GM12878 (cell line): ENCODE measurements at regions not wholly inside any gene's neighbourhood (a gene's known extent, or its start where the extent isn't known, plus 50 kb on each side); places are given as distances from the start of the nearest gene placed in this dataset.

ENCODE experiments used
- HDAC6 ChIP-seq: fragments of 200-600 bp; sonication (generic); IDR thresholded peaks from one replicate; pipeline ENCODE4 v1.8.0; 2017; ENCODE audit warnings: antibody characterized with exemption; ENCODE audit not compliant: unreplicated experiment
- POLR2AphosphoS2 ChIP-seq: IDR thresholded peaks from 2 replicates; pipeline ENCODE4 v1.6.1; 2011; ENCODE audit warnings: low read depth, mild to moderate bottlenecking, low read length, improper control_type of control experiment, moderate library complexity
- RAD21 ChIP-seq: IDR thresholded peaks from 2 replicates; pipeline ENCODE4 v1.6.1; 2011; ENCODE audit warnings: mild to moderate bottlenecking, low read depth, low read length, moderate library complexity; ENCODE audit not compliant: insufficient read depth
- TF ChIP-seq, protein P1 (sequence below), 3 experiments: IDR thresholded peaks in 2 of 3; conservative IDR thresholded peaks in 1 of 3; 2 replicates each; pipeline ENCODE4 v1.5.1; 2011; ENCODE audit warnings: low read depth in 3 of 3, low read length in 3 of 3, mild to moderate bottlenecking in 3 of 3, control low read depth in 2 of 3, moderate library complexity in 2 of 3, inconsistent platforms in 1 of 3, mixed read lengths in 1 of 3; ENCODE audit not compliant: control insufficient read depth in 2 of 3, insufficient read depth in 1 of 3; ENCODE audit errors: extremely low read depth in 1 of 3
- TF ChIP-seq, protein P2 (sequence below): IDR thresholded peaks from 2 replicates; pipeline ENCODE4 v1.6.1; 2011; ENCODE audit warnings: mild to moderate bottlenecking, low read depth, low read length, moderate library complexity; ENCODE audit not compliant: insufficient replicate concordance

DNA sequence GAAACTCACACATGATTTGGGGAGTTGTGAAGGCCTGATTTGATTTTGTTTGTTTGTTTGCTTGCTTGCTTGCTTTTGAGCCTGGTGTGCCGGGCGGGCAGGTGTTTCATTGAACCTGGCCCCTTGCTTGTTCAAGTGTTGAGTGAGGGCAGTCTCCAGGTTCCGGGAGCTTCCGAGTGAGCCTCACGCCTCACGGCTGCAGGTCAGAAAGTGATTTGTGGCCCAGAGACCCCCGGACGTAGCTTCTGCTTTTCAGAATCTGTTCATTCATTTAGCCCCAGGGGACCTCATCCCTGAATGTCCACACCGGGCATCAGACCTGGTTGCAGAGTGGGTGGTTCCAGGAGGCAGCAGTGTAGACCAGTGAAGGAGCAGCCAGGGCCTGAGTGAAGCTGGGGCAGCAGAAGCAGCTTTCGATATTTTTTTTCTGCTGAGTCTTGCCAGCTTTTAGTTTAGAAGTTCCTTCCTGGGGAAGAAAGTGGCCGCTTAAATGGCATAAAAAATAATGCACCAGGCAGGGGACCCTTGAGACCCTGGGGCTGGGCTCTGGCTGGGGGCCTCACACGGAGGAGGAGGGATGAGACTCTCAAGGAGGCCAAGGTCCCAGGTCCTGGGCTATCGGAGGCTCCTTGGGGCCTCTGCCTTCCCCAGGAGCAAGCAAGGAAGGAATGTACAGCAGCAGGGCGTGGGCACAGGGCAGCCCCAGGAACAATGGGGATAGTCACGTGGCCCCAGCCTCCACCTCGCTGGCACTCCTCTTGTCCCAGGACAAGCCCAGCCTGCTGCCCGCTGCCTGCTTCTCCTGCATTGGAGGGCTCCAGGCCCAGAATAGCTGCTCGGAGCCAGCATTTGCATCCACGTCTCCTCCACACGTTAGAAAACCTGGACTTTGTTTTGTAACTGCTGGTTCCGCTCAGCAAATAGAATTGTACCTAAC lies 89.2 kb upstream of the BHLHE23 start:
- TF ChIP-seq, protein P1, sequence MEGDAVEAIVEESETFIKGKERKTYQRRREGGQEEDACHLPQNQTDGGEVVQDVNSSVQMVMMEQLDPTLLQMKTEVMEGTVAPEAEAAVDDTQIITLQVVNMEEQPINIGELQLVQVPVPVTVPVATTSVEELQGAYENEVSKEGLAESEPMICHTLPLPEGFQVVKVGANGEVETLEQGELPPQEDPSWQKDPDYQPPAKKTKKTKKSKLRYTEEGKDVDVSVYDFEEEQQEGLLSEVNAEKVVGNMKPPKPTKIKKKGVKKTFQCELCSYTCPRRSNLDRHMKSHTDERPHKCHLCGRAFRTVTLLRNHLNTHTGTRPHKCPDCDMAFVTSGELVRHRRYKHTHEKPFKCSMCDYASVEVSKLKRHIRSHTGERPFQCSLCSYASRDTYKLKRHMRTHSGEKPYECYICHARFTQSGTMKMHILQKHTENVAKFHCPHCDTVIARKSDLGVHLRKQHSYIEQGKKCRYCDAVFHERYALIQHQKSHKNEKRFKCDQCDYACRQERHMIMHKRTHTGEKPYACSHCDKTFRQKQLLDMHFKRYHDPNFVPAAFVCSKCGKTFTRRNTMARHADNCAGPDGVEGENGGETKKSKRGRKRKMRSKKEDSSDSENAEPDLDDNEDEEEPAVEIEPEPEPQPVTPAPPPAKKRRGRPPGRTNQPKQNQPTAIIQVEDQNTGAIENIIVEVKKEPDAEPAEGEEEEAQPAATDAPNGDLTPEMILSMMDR (IDR thresholded peaks at IDR 0.05 in 2 of 3, conservative IDR thresholded peaks at IDR 0.05 in 1 of 3; ENCODE audit: control insufficient read depth in 2 of 3, extremely low read depth in 1 of 3, insufficient read depth in 1 of 3, low read depth in 3 of 3, low read length in 3 of 3) = no peak
- TF ChIP-seq RAD21 (no peak), HDAC6 (no peak), POLR2AphosphoS2 (no peak)
- TF ChIP-seq, protein P2, sequence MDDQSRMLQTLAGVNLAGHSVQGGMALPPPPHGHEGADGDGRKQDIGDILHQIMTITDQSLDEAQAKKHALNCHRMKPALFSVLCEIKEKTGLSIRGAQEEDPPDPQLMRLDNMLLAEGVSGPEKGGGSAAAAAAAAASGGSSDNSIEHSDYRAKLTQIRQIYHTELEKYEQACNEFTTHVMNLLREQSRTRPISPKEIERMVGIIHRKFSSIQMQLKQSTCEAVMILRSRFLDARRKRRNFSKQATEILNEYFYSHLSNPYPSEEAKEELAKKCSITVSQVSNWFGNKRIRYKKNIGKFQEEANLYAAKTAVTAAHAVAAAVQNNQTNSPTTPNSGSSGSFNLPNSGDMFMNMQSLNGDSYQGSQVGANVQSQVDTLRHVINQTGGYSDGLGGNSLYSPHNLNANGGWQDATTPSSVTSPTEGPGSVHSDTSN = no peak
